ENCODE measurements at regions not wholly inside any gene's neighbourhood (a gene's known extent, or its start where the extent isn't known, plus 50 kb on each side); places are given as distances from the start of the nearest gene placed in this dataset.

- Mint-ChIP-seq H3K4me3 (no peak overlapping the region), H3K36me3 (ENCODE audit: low read depth) (no peaks in the 10 kb centered on the region), H3K27ac (no peak overlapping the region), H3K9me3 (no peaks in the 10 kb centered on the region), H3K4me1 (ENCODE audit: low read depth) (no peaks in the 10 kb centered on the region), H3K27me3 (peaks cover 8% of the 10 kb centered on the region)
- TF ChIP-seq CTCF (IDR thresholded peaks at IDR 0.05): no peak
- intact Hi-C loops (cut with micrococcal nuclease): no loop called here
- ChIA-PET CTCF (no interaction called here), POLR2A (no interaction called here)
- DNase-seq: no peak
- no peak for ATAC-seq
These were observed 101.6 kb downstream of the TENT4A start for GRCh38 chr5:6814816-6815215.

DNA sequence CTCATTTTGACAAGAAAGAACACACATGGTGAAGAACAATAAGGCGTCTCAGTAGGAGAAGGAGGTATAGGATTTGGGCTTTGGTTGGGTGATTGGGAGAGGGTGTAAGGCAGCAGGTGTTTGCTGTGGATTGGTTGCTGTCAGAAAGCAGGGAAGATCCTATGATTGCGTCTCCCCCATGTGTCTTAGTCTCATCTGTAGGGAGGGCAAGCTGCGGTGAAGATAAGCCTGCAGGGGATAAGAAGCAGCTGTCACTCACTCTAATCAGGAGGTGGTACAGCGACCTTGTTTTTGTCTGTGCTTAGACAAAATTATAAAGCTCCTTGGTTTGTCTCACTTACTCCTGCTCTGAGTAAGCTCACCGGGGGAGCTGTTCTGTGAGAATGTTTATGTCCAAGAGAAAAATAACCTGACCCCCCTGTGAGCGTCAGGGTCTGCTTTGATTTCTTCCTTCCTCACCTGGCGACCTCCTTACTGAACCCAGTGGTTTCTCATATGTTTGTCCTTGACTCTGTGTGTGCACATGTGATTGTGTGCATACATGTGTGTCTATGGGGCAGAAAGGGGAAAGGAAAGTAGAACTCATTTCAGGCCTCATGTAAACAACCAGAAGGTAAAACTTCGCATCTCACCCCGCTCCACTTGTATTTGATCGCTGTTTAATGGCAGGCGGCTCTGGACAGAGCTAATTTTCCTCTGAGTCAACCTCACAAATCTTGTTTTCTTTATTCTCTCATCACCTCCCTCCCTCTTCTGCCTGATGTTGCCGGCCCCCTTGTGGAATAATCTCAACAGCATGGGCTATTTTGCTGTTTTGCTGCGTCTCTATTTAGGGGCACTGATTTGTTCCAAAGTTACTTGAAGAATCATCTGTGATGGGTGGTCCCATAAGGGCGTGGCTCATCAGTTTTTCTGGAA lies 105.6 kb downstream of the TENT4A start:
- Mint-ChIP-seq H3K4me3 (no peak overlapping the region), H3K27me3 (peaks cover 11% of the 10 kb centered on the region), H3K9me3 (peaks cover 12% of the 10 kb centered on the region), H3K36me3 (ENCODE audit: low read depth) (peaks cover 4% of the 10 kb centered on the region), H3K4me1 (ENCODE audit: low read depth) (no peaks in the 10 kb centered on the region), H3K27ac (no peak overlapping the region)
- ChIA-PET CTCF (interaction anchor here (0.8 to 1.4 kb wide), 3 partner anchors 18 to 25 kb away, joined by 4 to 8 read pairs (median 5); no protein-coding TSS in a partner anchor), POLR2A (no interaction called here)
- ATAC-seq: no peak
- TF ChIP-seq CTCF (IDR thresholded peaks at IDR 0.05): no peak
- intact Hi-C loops (cut with micrococcal nuclease): no loop called here
- DNase-seq: no peak

DNA sequence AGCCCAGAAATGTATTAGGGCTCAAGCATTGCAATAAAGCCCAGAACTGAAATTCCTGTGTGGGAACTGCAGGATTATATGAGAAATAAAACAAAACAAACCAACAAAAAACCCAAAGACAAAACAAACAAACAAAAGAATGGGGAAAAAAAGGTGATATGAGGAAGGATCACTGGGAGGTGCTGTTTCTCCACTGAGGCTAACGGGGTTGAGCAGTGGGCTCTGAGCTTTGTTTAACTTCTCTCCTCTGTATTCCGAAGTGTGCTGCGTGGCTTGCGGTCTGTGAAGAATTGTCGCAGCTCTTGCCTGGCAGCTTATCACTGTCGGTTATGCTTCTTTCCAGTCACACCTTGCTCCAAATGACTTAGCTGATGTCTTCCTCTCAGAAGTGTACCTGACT lies 106.3 kb downstream of the TENT4A start:
- Mint-ChIP-seq H3K4me3 (no peak overlapping the region), H3K9me3 (peaks cover 12% of the 10 kb centered on the region), H3K4me1 (ENCODE audit: low read depth) (no peaks in the 10 kb centered on the region), H3K27ac (no peak overlapping the region), H3K36me3 (ENCODE audit: low read depth) (peaks cover 4% of the 10 kb centered on the region), H3K27me3 (peaks cover 11% of the 10 kb centered on the region)
- TF ChIP-seq CTCF (IDR thresholded peaks at IDR 0.05): no peak
- no peak for ATAC-seq
- intact Hi-C loops (cut with micrococcal nuclease): no loop called here
- ChIA-PET POLR2A (no interaction called here), CTCF (interaction anchor here (0.8 to 1.9 kb wide), 5 partner anchors 9 to 51 kb away, joined by 3 to 8 read pairs (median 4); no protein-coding TSS in a partner anchor)
- no peak for DNase-seq

DNA sequence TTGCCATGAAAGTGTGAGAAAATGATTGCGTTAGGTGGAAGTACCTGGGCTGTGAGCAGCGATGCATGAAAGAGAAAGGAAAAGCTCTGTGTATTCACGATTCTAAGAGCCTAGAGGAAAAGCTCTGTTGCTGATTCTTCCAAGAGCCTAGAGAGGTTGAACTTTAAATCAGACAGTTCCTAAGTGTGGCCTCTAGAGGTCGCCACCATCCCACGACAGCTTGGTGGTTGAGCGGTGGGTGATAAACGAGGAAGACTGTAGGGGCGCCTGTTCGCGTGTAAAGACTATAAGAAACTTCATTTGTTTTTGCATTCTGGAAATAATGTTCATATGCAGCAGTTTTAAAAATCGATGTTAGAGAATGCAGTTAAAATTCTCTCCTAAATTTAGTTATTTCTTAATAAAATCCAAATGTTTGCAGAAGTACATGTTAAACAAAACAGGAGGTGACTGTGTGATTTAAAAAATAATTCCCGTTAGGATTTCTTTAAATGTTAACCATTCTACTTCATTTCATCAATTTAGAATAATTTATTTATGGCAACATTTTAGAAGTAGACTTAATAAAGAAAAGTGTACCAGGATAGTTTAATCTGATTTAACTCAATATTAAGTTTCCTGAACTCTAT lies 107.7 kb downstream of the TENT4A start:
- Mint-ChIP-seq H3K4me1 (ENCODE audit: low read depth) (no peaks in the 10 kb centered on the region), H3K9me3 (peaks cover 12% of the 10 kb centered on the region), H3K27ac (no peak overlapping the region), H3K36me3 (ENCODE audit: low read depth) (peaks cover 4% of the 10 kb centered on the region), H3K27me3 (peaks cover 11% of the 10 kb centered on the region), H3K4me3 (no peak overlapping the region)
- peak; percentile 77 for ATAC-seq
- DNase-seq: peak; percentile 71
- TF ChIP-seq CTCF (IDR thresholded peaks at IDR 0.05): peak; percentile 93
- CTCF ChIA-PET: interaction anchor here (0.5 to 1.9 kb wide), 20 partner anchors 7 to 1065 kb away, joined by 3 to 8 read pairs (median 4); no protein-coding TSS in a partner anchor
- POLR2A ChIA-PET: no interaction called here
- intact Hi-C loops (cut with micrococcal nuclease): no loop called here

GRCh38 chr5:6822068-6822467 lies 108.8 kb downstream of the TENT4A start:
- DNase-seq (no peak), ATAC-seq (no peak)
- intact Hi-C loops (cut with micrococcal nuclease): no loop called here
- no peak overlapping the region for H3K4me3 Mint-ChIP-seq
- no peak for TF ChIP-seq CTCF (IDR thresholded peaks at IDR 0.05)
- peaks cover 12% of the 10 kb centered on the region for H3K9me3 Mint-ChIP-seq
- ChIA-PET CTCF (interaction anchor here (1.0 to 1.7 kb wide), 4 partner anchors 8 to 933 kb away, joined by 3 to 5 read pairs (median 4); no protein-coding TSS in a partner anchor), POLR2A (no interaction called here)
- H3K27ac Mint-ChIP-seq: no peak overlapping the region
- H3K36me3 Mint-ChIP-seq (ENCODE audit: low read depth): peaks cover 4% of the 10 kb centered on the region
- H3K4me1 Mint-ChIP-seq (ENCODE audit: low read depth): no peaks in the 10 kb centered on the region
- H3K27me3 Mint-ChIP-seq: peaks cover 11% of the 10 kb centered on the region

Data from activated CD8-positive, alpha-beta T cell treated with anti-CD3 and anti-CD28 coated beads for 36 hours (primary cell).